A172 (cell line): ENCODE measurements at regions not wholly inside any gene's neighbourhood (a gene's known extent, or its start where the extent isn't known, plus 50 kb on each side); places are given as distances from the start of the nearest gene placed in this dataset.
A peak's percentile ranks its signal among the peaks of the same experiment; 100 is the strongest.

Source experiments
- DNase-seq: peaks from one replicate; pipeline ENCODE4 v3.0.0-alpha.2; 2015; ENCODE audit warnings: low spot score

DNA sequence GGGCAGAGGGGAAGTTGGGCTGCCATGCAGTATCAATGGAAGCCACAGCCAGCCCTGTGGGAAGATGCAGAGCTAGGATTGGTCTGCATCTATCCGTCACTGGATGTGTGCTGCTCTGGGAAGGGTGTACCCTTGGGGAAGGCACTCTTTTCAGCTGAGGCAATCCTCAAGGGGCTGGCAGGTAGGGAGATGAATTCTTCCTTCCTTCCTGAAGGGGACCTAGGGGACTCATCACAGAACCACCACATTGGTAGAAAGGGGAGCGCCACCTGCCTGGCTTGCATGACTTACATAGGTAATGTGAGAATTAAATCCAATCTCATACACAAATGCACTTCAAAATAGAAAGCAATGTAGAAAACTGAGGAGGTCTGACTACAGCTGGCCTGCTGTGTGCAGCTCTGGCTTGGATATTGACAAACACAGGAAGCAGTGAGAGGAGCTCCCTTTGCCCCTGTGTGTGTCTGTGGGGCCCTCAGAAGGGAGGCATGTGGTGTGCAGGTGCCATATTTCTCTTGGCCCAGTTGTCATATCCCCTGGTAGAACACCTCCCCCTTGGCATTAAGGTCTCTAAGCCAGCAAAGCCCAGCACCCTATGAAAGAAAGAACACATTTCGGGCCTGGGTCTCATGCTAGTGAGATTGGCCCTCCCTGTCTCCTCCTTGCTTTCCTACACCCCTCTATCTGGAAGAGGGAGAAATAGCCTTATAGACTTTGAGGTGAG, 260.3 kb upstream of the MOCS1 start:
- DNase-seq: no peak

GRCh38 chr6:40192516-40192915, 258.3 kb upstream of the MOCS1 start:
- no peak for DNase-seq

GRCh38 chr6:40188931-40189330, 254.7 kb upstream of the MOCS1 start:
- DNase-seq: no peak

- no peak for DNase-seq
These were observed 253.4 kb upstream of the MOCS1 start for GRCh38 chr6:40187535-40188144.

DNA sequence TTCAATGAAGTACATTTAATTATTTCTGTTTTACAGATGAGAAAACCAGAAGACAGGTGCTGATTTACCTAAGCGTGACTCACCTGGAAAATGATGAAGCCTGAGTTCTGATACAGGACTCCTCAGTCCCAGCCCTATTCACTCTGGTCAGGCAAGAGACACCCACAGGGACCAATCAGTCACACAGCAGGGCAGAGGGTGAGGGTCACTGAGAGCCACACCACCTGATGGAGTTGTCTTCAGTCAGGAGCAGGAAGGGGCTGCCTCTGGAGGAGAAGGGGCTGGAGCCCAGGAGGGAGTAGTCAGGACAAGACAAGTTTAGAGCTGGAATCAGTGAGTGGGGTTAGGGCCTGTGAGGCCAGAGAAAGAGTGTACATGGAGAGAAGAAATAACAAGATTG, 251.2 kb upstream of the MOCS1 start:
- no peak for DNase-seq

- no peak for DNase-seq
These were observed 249.6 kb upstream of the MOCS1 start for GRCh38 chr6:40183902-40184301.

GRCh38 chr6:40181367-40181766, 247.1 kb upstream of the MOCS1 start:
- no peak for DNase-seq

DNA sequence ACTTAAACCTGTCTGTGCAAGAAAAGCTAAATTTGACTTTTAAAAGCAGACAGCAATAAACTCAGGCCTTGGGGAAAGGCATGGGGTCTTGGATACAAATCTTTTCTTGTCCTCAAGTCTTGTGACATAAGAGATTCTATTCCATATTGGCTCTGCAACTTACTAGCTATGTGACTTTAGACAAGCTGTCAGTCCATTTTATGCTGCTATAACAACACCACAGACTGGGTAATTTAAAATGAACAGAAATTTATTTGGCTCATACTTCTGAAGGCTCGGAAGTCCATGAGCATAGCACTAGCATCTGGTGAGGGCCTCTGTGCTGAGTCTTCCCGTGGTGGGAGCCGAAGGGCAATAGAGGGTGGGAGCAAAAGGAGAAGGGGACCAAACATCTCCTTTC, 246.0 kb upstream of the MOCS1 start:
- DNase-seq: no peak

DNA sequence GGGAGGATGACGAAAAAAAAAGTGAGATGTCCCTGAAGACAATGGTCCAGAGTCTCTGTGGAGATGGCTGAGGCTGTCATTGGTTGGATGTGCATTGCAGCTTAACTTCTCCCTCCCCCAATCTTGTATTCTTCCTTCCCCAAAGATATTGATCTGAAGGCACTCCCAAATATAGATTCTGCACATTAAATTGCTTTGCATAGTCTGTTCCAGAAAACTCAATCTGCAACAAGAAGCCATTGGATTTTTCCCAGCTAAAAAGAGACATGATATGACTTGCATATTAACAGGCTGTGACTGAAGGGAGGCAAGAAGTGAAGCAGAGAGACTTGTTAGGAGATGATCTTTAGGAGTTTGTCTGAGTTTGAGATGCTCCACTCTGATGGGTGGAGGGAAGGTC, 245.2 kb upstream of the MOCS1 start:
- DNase-seq: no peak

GRCh38 chr6:40177598-40177997, 243.3 kb upstream of the MOCS1 start:
- no peak for DNase-seq

- DNase-seq: no peak
These were observed 241.9 kb upstream of the MOCS1 start for GRCh38 chr6:40176152-40176551.

- no peak for DNase-seq
These were observed 238.0 kb upstream of the MOCS1 start for GRCh38 chr6:40172272-40172671.

- DNase-seq: no peak
These were observed 237.1 kb upstream of the MOCS1 start for GRCh38 chr6:40171343-40171742.

- no peak for DNase-seq
These were observed 236.6 kb upstream of the MOCS1 start for GRCh38 chr6:40170856-40171255.

DNA sequence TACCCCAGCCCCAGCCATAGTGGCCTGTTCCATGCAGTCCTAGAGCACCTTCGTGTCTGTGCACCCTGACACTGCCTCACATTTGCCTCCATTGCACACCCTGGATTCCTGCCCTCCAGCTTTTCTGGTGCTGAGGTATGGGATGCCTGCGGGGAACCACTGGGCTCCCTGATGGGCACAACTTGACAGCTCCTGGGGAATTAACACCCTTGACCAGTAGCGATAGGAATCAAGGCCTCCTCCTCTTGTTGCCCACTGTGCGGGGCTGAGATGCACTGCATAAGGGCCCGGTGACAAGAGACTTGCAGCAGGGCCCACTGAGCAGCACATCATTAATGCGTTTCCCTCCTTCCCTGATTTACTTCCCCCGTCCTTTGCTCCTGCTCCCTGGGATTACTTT, 235.6 kb upstream of the MOCS1 start:
- DNase-seq: no peak

DNA sequence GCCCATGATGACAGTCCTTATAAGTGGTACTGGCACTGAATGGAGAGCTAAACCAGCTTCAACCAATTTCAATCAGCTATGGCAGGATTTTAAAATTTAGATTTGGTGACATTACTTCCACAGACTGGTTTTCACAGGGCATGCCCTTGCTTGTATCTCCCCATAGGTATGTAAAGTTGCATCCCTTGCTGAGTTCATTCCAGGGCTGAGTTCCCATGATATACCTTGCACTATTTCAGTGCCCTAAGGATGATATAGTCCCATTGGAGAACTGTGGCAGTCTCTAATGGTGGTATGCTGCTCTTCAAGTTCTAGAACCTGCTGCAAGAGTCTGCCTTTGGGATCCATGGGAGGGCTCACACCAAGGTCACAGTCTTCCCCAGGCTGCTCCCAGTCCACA, 232.7 kb upstream of the MOCS1 start:
- no peak for DNase-seq

GRCh38 chr6:40165036-40165709, 230.9 kb upstream of the MOCS1 start:
- no peak for DNase-seq

- DNase-seq: peak; percentile 33
These were observed 230.1 kb upstream of the MOCS1 start for GRCh38 chr6:40164345-40164755.

- no peak for DNase-seq
These were observed 229.7 kb upstream of the MOCS1 start for GRCh38 chr6:40163924-40164323.

DNA sequence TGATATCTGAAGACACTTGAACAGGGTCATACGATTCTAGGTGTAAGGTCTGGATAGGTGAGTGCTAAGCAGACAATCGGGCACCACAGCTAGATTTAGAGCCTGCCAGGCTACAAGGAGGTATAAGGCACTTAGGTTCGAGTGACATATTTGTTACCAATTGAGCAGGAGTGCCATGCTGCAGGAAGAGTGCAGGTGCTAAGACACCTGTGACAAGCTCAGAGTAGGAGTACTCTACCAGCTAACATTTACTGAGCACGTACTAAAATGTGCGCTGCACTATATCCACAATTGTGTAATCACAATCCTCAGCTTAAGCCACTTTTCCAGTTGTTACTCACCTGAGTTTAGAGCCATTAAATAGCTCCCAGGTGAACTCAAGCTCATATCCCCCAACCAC, 227.8 kb upstream of the MOCS1 start:
- no peak for DNase-seq

GRCh38 chr6:40160826-40161225, 226.6 kb upstream of the MOCS1 start:
- no peak for DNase-seq

DNA sequence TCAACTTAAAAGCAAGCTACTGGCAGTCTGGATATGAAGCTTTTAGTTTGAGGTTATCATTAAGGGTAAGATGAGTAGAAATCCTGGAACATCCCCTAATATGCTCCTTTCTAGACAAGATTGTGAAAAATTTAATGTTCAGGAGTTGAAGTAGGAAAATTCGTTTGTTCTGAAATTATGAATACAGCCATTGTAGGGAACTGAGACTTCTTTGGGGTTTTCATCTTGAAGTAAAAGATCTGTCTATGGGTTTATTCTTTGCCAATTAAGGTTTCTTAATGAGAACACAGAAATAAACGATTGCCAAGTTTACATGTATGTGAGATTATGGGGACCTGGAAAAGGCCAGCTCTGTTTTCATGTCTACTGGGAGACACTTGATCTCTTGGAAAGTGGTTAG, 225.6 kb upstream of the MOCS1 start:
- no peak for DNase-seq

- no peak for DNase-seq
These were observed 218.6 kb upstream of the MOCS1 start for GRCh38 chr6:40152701-40153436.
